H1 (cell line): ENCODE measurements at regions not wholly inside any gene's neighbourhood (a gene's known extent, or its start where the extent isn't known, plus 50 kb on each side); places are given as distances from the start of the nearest gene placed in this dataset.
A peak's percentile ranks its signal among the peaks of the same experiment; 100 is the strongest.

Experiments used
- CTCF ChIA-PET: fragments of 300-600 bp; sonication (Branson Sonifier 250); formaldehyde crosslinking; loops from one replicate; lab custom pipeline; 2021; ENCODE audit not compliant: partially characterized antibody; lab: Charles Lee
- POLR2A ChIA-PET: fragments of 300-600 bp; sonication (Branson Sonifier 250); formaldehyde crosslinking; loops from one replicate; lab custom pipeline; 2021; ENCODE audit warnings: inconsistent platforms; ENCODE audit not compliant: partially characterized antibody; lab: Charles Lee
- DNase-seq, 2 experiments: peaks; one replicate each; pipeline versions ENCODE4 v3.0.0 to v3.0.0-alpha.2; 2010 to 2022; ENCODE audit warnings: low spot score in 2 of 2, low read depth in 1 of 2, mixed read lengths in 1 of 2
- FAIRE-seq: peaks from 2 replicates; lab custom pipeline; 2011; peaks lifted over from hg19 to GRCh38; lab: Jason Lieb, UNC
- H2AFZ ChIP-seq: 2 replicates; pipeline ENCODE4 v1.8.1; 2012; ENCODE audit warnings: low read length, inconsistent platforms
- H2AK5ac ChIP-seq: 2 replicates; pipeline ENCODE4 v1.6.1; 2013; ENCODE audit warnings: low read depth, low read length
- H2BK120ac ChIP-seq: replicated peaks from 2 replicates; pipeline ENCODE3; 2013; ENCODE audit warnings: low read depth, low read length, inconsistent platforms
- H2BK12ac ChIP-seq: 2 replicates; pipeline ENCODE4 v1.6.1; 2013; ENCODE audit warnings: low read depth, low read length
- H2BK15ac ChIP-seq: 2 replicates; pipeline ENCODE4 v1.6.1; 2013; ENCODE audit warnings: low read length
- H2BK20ac ChIP-seq: 2 replicates; pipeline ENCODE4 v1.6.1; 2013; ENCODE audit warnings: low read length
- H2BK5ac ChIP-seq: 2 replicates; pipeline ENCODE4 v1.6.1; 2013; ENCODE audit warnings: low read depth, low read length
- H3K14ac ChIP-seq: 2 replicates; pipeline ENCODE4 v1.6.1; 2013; ENCODE audit warnings: inconsistent platforms; ENCODE audit not compliant: insufficient read length
- H3K18ac ChIP-seq: 2 replicates; pipeline ENCODE4 v1.6.1; 2013; ENCODE audit warnings: low read length; ENCODE audit errors: extremely low read depth
- H3K23ac ChIP-seq: 2 replicates; pipeline ENCODE4 v1.6.1; 2013; ENCODE audit warnings: inconsistent platforms; ENCODE audit not compliant: insufficient read length
- H3K23me2 ChIP-seq: 2 replicates; pipeline ENCODE4 v1.6.1; 2013; ENCODE audit warnings: low read depth, low read length
- H3K27ac ChIP-seq: 2 replicates; pipeline ENCODE4 v1.6.1; 2011; ENCODE audit warnings: low read depth, low read length, inconsistent platforms
- H3K27me3 ChIP-seq, 4 experiments: replicated peaks in 1 of 4; 1 replicate in 1 of 4; 2 replicates in 3 of 4; pipeline versions ENCODE4 v1.6.1 to v1.8.1; 2011 to 2013; ENCODE audit warnings: low read length in 3 of 4, mild to moderate bottlenecking in 3 of 4, inconsistent platforms in 2 of 4, mixed read lengths in 2 of 4, moderate library complexity in 1 of 4; ENCODE audit not compliant: control insufficient read depth in 3 of 4, insufficient read depth in 3 of 4; ENCODE audit errors: extremely low read depth in 1 of 4
- H3K36me3 ChIP-seq, 4 experiments: 2 replicates each; pipeline versions ENCODE4 v1.6.1 to v1.8.1; 2011 to 2013; ENCODE audit warnings: mild to moderate bottlenecking in 4 of 4, low read length in 3 of 4, moderate library complexity in 2 of 4, control low read depth in 1 of 4, inconsistent platforms in 1 of 4; ENCODE audit not compliant: insufficient read depth in 4 of 4, control insufficient read depth in 2 of 4
- H3K4ac ChIP-seq: replicated peaks from 2 replicates; pipeline ENCODE3; 2013; ENCODE audit warnings: low read length, low read depth, mixed read lengths, inconsistent platforms; ENCODE audit not compliant: insufficient read length
- H3K4me1 ChIP-seq, 4 experiments: replicated peaks in 1 of 4; 1 replicate in 1 of 4; 2 replicates in 3 of 4; pipeline versions ENCODE4 v1.6.1 to v1.8.1; 2011 to 2013; ENCODE audit warnings: low read length in 3 of 4, inconsistent platforms in 2 of 4, mixed read lengths in 1 of 4; ENCODE audit not compliant: insufficient read depth in 4 of 4, control insufficient read depth in 3 of 4
- H3K4me2 ChIP-seq, 2 experiments: 2 replicates each; pipeline versions ENCODE4 v1.6.1 to v1.8.1; 2011 to 2013; ENCODE audit warnings: low read depth in 2 of 2, low read length in 2 of 2, control low read depth in 1 of 2, inconsistent platforms in 1 of 2, mild to moderate bottlenecking in 1 of 2; ENCODE audit not compliant: insufficient read depth in 1 of 2
- H3K4me3 ChIP-seq, 4 experiments: fragments of 200-600, 300-600 bp in 1 of 4; sonication (generic), shearing (Covaris generic), sonication (Bioruptor Twin) in 1 of 4; 2 replicates each; pipeline versions ENCODE4 v1.5.1 to v1.8.1; 2011 to 2016; ENCODE audit warnings: low read length in 4 of 4, low read depth in 3 of 4, control low read depth in 2 of 4, inconsistent platforms in 2 of 4, mild to moderate bottlenecking in 2 of 4, mixed read lengths in 1 of 4, moderate library complexity in 1 of 4; ENCODE audit not compliant: insufficient read depth in 2 of 4; ENCODE audit errors: extremely low read depth in 1 of 4
- H3K56ac ChIP-seq: replicated peaks from 2 replicates; pipeline ENCODE3; 2013; ENCODE audit warnings: low read depth, mild to moderate bottlenecking, mixed read lengths, low read length, inconsistent platforms; ENCODE audit not compliant: insufficient read length
- H3K79me1 ChIP-seq: 2 replicates; pipeline ENCODE4 v1.6.1; 2013; ENCODE audit warnings: low read depth, low read length, control low read depth
- H3K79me2 ChIP-seq, 2 experiments: 2 replicates each; pipeline versions ENCODE4 v1.6.1 to v1.8.1; 2012 to 2013; ENCODE audit warnings: low read length in 2 of 2, mild to moderate bottlenecking in 2 of 2, inconsistent platforms in 1 of 2; ENCODE audit not compliant: insufficient read depth in 2 of 2, control insufficient read depth in 1 of 2
- H3K9ac ChIP-seq, 4 experiments: replicated peaks in 1 of 4; 1 replicate in 1 of 4; 2 replicates in 3 of 4; pipeline versions ENCODE4 v1.6.1 to v1.8.1; 2011 to 2013; ENCODE audit warnings: low read depth in 3 of 4, low read length in 3 of 4, control low read depth in 2 of 4, mild to moderate bottlenecking in 2 of 4, moderate library complexity in 2 of 4, inconsistent platforms in 1 of 4; ENCODE audit errors: extremely low read depth in 1 of 4
- H3K9me3 ChIP-seq, 2 experiments: 2 replicates each; pipeline versions ENCODE4 v1.6.1 to v1.8.1; 2012 to 2013; ENCODE audit warnings: mild to moderate bottlenecking in 2 of 2, moderate library complexity in 2 of 2, control low read depth in 1 of 2, inconsistent platforms in 1 of 2, low read depth in 1 of 2, low read length in 1 of 2, mixed read lengths in 1 of 2; ENCODE audit not compliant: insufficient read depth in 2 of 2
- H4K20me1 ChIP-seq, 2 experiments: replicated peaks in 1 of 2; 2 replicates each; pipeline versions ENCODE3 to v1.8.1; 2011 to 2013; ENCODE audit warnings: inconsistent platforms in 2 of 2, low read length in 2 of 2, mild to moderate bottlenecking in 1 of 2; ENCODE audit not compliant: insufficient read depth in 2 of 2, control insufficient read depth in 1 of 2
- H4K5ac ChIP-seq: 2 replicates; pipeline ENCODE4 v1.6.1; 2013; ENCODE audit warnings: low read length, low read depth, mixed read lengths, inconsistent platforms; ENCODE audit not compliant: insufficient read length
- H4K8ac ChIP-seq: 2 replicates; pipeline ENCODE4 v1.8.0; 2013; ENCODE audit warnings: mild to moderate bottlenecking, moderate library complexity, low read length, inconsistent platforms; ENCODE audit not compliant: insufficient read depth; ENCODE audit errors: extremely low read depth
- H4K91ac ChIP-seq: replicated peaks from 2 replicates; pipeline ENCODE3; 2013; ENCODE audit warnings: low read length, mixed read lengths, inconsistent platforms; ENCODE audit not compliant: insufficient read length
- KDM5A ChIP-seq: fragments of 200-600 bp; IDR thresholded peaks from 2 replicates; pipeline ENCODE4 v1.7.1; 2012; ENCODE audit warnings: mild to moderate bottlenecking, low read length, inconsistent platforms, mixed read lengths
- RAD21 ChIP-seq, 2 experiments: IDR thresholded peaks in 1 of 2; conservative IDR thresholded peaks in 1 of 2; 2 replicates each; pipeline ENCODE4 v1.6.1; 2011; ENCODE audit warnings: low read depth in 2 of 2, low read length in 2 of 2, improper control_type of control experiment in 1 of 2, inconsistent platforms in 1 of 2, mild to moderate bottlenecking in 1 of 2, moderate library complexity in 1 of 2
- TF ChIP-seq, protein P1 (sequence below), 3 experiments: IDR thresholded peaks; 1 replicate in 2 of 3; 2 replicates in 1 of 3; pipeline versions ENCODE4 v1.5.1 to v1.6.1; 2011; ENCODE audit warnings: low read length in 3 of 3, mild to moderate bottlenecking in 3 of 3, inconsistent platforms in 2 of 3, low read depth in 1 of 3, moderate library complexity in 1 of 3; ENCODE audit not compliant: insufficient read depth in 1 of 3; ENCODE audit errors: control extremely low read depth in 1 of 3

DNA sequence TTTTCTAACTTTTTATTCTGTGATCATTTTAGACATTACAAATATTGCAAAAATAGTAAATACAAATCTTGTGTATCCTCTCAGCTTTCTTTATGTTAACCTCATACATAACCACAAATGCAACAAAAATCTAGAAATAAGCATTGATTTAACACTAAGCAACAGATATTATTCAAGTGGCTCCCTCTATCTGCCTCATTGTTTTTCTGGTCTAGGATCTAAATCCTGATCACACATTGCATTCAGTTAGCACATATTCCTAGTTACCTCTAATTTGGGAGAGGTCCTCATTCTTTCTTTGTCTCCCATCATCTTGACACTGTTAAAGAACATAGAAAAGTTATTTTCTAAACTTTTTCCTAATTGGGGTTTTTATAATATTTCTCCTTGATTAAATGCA lies 1126.0 kb downstream of the ROBO2 start:
- Histone ChIP-seq H3K23me2 (no peaks in the 10 kb centered on the region; the same call in 1 of the 2 replicates), H3K79me2 (no peaks in the 10 kb centered on the region), H2BK15ac (no peak overlapping the region), H4K8ac (no peak overlapping the region), H3K27ac (no peak overlapping the region), H3K9me3 (no peaks in the 10 kb centered on the region), H3K18ac (no peak overlapping the region), H3K56ac (no peak overlapping the region), H3K4me3 (no peak overlapping the region), H3K36me3 (no peaks in the 10 kb centered on the region), H3K79me1 (no peaks in the 10 kb centered on the region), H3K14ac (no peak overlapping the region), H2AFZ (no peak overlapping the region), H4K20me1 (no peaks in the 10 kb centered on the region), H3K4ac (no peak overlapping the region), H2BK5ac (no peak overlapping the region), H4K5ac (no peak overlapping the region), H2AK5ac (no peak overlapping the region), H2BK120ac (no peak overlapping the region), H2BK12ac (no peak overlapping the region), H2BK20ac (no peak overlapping the region), H3K4me1 (no peaks in the 10 kb centered on the region), H3K4me2 (no peak overlapping the region), H4K91ac (no peak overlapping the region), H3K23ac (no peak overlapping the region), H3K9ac (no peak overlapping the region), H3K27me3 (no peaks in the 10 kb centered on the region)
- TF ChIP-seq KDM5A (no peak), RAD21 (IDR thresholded peaks at IDR 0.05 in 1 of 2, conservative IDR thresholded peaks at IDR 0.05 in 1 of 2; ENCODE audit: low read depth in 2 of 2, low read length in 2 of 2) (0 out of 4 replicates have a peak, but pooled peaks of 1 of the 2 experiments have one; percentile 8)
- TF ChIP-seq, protein P1, sequence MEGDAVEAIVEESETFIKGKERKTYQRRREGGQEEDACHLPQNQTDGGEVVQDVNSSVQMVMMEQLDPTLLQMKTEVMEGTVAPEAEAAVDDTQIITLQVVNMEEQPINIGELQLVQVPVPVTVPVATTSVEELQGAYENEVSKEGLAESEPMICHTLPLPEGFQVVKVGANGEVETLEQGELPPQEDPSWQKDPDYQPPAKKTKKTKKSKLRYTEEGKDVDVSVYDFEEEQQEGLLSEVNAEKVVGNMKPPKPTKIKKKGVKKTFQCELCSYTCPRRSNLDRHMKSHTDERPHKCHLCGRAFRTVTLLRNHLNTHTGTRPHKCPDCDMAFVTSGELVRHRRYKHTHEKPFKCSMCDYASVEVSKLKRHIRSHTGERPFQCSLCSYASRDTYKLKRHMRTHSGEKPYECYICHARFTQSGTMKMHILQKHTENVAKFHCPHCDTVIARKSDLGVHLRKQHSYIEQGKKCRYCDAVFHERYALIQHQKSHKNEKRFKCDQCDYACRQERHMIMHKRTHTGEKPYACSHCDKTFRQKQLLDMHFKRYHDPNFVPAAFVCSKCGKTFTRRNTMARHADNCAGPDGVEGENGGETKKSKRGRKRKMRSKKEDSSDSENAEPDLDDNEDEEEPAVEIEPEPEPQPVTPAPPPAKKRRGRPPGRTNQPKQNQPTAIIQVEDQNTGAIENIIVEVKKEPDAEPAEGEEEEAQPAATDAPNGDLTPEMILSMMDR (IDR thresholded peaks at IDR 0.05; ENCODE audit: control extremely low read depth in 1 of 3, insufficient read depth in 1 of 3, low read depth in 1 of 3, low read length in 3 of 3), result peak in 1 of 3 experiments; percentile 8; a peak in 1 of 4 replicates
- ChIA-PET POLR2A (no interaction called here), CTCF (no interaction called here)
- no peak for FAIRE-seq
- no peak for DNase-seq
